Right lung (tissue), 2 donors: ENCODE measurements at regions not wholly inside any gene's neighbourhood (a gene's known extent, or its start where the extent isn't known, plus 50 kb on each side); places are given as distances from the start of the nearest gene placed in this dataset.
A peak's percentile ranks its signal among the peaks of the same experiment; 100 is the strongest.

ENCODE experiments used
- DNase-seq, 2 donors: peaks; one replicate each; pipeline ENCODE4 v3.0.0-alpha.2; 2013

DNA sequence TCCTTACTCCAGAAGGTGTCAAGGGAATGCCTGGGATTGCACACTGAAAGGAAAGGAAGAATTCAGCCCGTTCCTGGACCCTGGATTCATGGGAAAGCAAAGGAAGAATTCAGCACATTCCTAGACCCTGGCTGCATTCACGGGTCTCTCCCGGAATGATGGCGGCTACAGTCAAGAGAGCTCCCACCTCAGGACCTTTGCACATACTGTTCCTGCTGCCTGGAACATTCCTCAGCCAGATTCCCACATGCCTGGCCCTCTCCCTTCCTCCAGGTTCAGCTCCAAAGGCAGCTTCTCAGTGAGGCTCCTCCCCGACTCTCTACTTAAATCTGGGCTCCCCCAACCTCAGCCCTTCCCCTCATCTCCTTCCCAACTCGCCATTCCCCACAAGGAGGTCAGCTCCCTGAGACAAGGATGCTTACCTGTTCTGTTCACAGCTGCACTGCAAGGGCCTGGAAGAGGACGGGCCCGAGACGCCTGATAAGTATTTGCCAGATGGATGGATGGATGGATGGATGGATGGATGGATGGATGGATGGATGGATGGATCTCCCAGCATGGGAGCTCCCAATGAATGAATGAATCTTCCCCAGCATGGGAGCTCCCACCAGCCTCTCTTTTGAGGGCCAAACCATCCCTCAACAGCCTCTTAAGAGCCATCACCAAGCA is 77.4 kb downstream of the NCOR2 start:
- DNase-seq: no peak

- DNase-seq: no peak
Observed at GRCh38 chr12:124489220-124489619, 78.2 kb downstream of the NCOR2 start.

DNA sequence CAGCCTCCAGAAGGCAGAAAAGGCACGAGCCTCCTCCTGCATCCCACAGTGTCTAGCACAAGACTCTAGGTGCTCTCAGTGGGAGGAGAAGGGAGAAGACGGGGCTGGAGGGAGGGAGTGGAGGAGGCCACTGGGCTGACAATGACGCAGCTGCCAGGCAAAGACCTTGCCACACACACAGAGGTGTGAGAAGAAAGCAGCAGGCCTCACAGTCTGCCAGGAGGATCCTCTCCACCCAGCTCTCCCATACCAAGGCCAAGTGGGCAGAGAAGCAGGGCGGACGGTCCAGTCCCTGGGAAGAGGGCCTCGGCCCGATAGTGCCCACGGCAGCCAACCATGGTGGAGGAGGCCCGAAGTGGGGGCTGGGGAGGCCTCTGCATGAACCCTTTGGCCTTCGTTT is 78.9 kb downstream of the NCOR2 start:
- DNase-seq: no peak

- DNase-seq: no peak
Observed at GRCh38 chr12:124487834-124488165, 79.6 kb downstream of the NCOR2 start.

DNA sequence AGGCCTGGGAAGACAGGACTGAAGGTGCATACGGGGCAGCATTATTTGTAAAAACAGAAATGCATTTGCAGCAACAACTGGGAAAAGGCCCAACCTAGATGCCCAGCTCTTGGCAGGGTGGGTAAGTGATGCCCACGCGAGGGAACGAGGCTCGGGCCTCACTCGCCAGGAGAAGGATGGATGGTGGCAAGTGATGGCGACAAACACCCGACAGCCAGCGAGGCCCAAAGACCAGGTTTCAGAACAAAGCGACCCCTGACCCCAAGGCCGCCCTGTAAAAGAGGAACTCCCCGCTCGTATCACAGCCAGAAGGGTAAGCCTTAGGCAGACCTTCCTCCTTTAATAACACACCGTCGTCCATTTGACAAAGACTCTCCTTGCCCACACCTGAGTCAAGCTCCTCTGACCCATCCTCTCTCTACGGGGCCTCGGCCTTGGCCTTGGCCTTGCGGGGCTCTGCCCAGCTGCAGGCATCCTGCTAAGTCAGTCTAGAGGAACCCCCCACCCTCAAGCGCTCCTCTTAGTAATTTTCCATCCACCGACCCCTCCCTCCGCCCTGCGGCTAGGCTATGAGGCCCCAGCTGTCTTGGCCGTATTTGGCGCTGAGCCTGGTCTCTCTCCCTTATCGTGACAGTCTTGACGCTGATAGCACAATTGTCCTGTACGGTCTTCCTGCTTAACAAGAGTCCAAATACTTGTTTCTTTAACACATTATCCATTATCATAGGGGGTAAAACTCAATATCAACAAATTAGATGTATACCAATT is 80.2 kb downstream of the NCOR2 start:
- DNase-seq: peak; percentile 74 to 78

GRCh38 chr12:124486346-124486963 is 81.0 kb downstream of the NCOR2 start:
- no peak for DNase-seq

DNA sequence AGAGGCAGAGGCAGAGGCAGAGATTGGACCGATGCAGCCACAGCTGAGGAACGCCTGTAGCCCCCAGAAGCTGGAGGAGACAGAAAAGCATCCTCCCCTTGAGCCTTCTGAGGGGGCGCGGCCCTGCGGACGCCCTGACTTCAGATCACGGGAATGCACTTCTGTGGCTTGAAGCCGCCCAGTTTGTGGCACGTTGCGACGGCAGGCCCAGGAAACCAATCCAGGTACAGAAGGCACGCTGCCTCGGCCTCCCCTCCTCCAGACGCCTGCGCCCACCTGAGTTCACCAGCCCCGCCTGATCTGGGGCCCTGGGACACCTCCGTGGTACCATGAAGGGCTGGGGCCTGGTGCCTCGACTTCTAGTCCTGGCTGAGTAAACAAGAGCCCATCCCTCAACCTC is 82.0 kb downstream of the NCOR2 start:
- DNase-seq: no peak

GRCh38 chr12:124484526-124484953 is 82.9 kb downstream of the NCOR2 start:
- DNase-seq: no peak

DNA sequence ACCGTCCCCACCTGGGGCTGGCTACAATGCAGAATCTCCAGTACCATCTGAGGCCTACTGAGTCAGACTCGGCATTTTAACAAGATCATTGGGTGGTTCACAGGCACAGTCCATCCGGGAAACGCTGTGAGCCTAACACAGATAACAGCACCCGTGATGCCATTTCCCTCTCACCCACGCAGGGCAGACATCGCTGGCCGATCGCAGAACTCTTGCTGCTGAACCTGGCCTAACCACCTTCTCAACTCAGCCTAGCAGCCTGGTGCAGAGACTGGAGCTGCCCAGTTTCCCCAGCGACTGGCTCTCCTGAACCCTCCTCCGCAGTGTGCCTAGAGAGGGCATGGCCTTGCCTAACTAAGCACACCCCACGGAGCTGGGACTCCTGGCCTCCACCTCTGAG is 83.3 kb downstream of the NCOR2 start:
- DNase-seq: no peak

DNA sequence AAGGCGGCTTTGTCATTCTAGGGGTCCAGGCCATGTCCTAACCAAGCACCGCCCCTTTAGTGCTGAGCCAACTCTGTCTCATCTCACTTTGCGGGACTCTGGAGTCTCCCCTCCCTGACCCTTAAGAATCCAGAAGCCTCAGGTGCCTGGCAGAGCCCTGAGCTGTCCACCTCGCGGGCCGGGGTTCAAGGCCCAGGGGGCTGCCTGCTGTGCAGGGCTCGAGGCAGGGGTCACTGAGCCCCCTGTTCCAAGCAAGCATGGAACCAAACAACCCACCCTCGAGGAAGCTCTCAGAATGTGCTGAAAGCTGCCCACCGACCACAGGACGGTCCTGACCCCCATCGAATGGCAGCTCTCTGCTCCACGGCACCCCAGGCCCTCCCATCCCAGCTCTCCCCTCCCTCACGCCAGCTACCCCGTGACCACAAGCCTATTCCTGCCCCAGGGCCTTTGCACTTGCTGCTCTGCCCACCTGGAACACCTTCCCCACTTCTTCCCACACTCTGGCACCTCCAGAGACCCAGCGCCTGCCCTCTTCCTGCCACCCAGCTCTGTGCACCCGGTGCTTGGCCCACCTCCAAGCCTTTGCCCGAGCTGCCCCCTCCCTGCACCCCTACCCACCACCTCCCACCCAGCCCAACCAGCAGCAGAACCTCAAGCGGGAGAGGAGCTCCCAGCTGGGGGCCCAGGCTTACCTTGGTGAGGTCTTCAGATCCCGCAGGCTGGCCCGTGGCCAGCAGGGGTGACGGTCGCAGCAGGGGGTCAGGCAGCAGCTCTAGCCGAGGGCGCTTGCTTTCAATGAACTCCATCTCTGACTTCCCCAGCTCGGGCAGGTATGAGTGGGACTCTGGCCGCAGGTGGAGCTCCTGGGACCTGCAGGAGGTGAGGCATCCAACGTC is 84.3 kb downstream of the NCOR2 start:
- no peak for DNase-seq

DNA sequence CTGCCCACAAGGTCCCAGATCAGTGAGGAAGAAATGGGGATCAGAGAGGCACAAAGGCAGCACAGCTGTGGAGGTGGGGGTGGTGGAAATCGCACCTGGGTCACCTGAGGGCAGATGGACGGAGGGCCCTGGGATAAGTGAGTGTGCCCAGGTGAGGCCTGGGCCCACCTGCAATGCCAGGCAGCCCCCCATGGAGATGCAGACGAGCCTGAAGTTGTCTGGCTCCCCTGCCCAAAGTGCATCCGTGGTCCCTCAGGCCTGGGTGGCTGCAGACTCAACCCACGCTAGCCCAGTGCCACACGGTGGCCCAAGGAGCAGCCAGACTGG is 84.9 kb downstream of the NCOR2 start:
- no peak for DNase-seq

- DNase-seq: no peak
Observed at GRCh38 chr12:124481772-124482566, 85.4 kb downstream of the NCOR2 start.

GRCh38 chr12:124481257-124481750 is 86.1 kb downstream of the NCOR2 start:
- DNase-seq: no peak

DNA sequence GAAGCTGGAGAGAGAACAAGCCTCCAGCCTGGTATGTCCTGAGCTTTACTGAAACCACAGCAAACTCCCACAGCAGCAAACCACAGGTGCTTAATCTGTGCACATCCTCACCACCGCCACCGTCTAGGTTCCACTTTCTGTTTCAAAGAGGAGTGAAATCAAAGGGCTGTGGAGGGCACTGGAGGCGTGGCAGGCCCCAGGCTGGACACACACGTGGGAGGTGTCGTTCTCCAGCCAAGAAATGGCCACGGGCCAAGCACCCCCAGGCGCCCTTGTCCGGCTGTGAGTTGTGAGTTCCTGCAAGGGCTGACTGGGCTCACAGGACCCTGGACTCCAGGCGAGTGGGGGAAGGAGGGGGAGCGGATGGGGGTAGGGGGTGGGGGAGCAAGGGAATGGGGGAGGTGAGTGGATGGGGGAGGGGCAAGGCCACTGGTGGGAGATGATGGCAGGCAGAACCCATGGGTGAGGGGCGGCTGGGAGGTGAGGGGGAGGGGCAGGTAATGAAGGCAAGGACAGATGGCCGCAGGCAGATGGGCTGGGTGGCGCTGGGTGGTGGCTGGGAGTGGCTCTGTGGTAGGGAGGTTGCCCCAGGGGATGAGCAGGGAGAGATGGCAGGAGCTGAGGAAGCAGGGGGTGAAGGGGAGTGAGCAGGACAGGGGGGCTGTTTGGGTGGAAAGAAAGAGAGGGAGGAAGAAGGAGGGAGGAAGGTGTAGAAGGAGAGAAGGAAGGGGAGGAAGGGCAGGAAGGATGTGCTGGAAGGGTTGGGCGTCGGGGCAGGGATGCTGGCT is 86.7 kb downstream of the NCOR2 start:
- no peak for DNase-seq

DNA sequence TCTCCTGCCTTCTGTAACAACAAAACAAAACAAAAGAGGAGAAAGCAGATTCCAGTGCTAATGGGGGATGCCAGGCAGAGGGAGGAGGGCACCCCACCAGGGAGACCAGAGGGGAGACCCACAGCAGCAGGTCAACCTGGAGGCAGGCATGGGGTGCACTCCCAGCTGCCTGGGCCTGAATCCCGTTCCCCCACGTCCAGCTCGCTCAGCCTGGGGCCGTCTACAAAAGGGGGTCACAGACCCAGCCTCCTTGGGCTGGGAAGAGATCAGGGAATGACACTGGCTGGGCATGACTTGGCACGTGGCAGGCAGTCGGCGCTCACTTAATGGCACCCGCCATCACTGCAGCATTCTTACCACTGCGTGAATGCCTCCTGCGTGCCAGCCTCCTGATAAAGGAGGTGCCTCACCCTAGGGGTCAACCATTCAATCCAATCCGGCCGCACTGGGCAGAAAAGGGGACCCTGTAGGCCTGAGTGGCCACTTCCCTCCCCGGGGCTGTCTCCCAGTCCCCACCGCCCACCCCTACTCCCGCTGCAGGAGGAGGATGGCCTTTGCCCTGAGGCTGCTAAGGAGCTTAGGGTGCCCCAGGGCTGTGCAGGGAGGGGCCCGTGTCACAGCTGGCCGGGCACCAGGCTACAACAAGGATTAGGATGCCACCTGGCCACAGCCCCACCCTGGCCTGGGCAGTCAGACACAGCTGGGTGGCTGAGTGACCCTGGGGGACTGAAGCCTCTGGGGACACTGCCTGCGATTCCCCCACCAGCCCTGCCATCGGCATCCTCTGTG is 87.5 kb downstream of the NCOR2 start:
- DNase-seq: no peak

GRCh38 chr12:124478985-124479645 is 88.3 kb downstream of the NCOR2 start:
- DNase-seq: no peak

- DNase-seq: no peak
Observed at GRCh38 chr12:124478416-124478815, 89.0 kb downstream of the NCOR2 start.

GRCh38 chr12:124477107-124477915 is 90.1 kb downstream of the NCOR2 start:
- DNase-seq: no peak
